GM10266 (cell line): ENCODE measurements at regions not wholly inside any gene's neighbourhood (a gene's known extent, or its start where the extent isn't known, plus 50 kb on each side); places are given as distances from the start of the nearest gene placed in this dataset.

ENCODE experiments used
- DNase-seq: peaks from one replicate; pipeline ENCODE4 v3.0.0; 2012; ENCODE audit errors: extremely low spot score
- TF ChIP-seq, protein P1 (sequence below): IDR thresholded peaks from 2 replicates; pipeline ENCODE4 v1.5.1; 2012; ENCODE audit warnings: mild to moderate bottlenecking, low read depth; ENCODE audit not compliant: control insufficient read depth, insufficient read depth; ENCODE audit errors: missing control alignments

DNA sequence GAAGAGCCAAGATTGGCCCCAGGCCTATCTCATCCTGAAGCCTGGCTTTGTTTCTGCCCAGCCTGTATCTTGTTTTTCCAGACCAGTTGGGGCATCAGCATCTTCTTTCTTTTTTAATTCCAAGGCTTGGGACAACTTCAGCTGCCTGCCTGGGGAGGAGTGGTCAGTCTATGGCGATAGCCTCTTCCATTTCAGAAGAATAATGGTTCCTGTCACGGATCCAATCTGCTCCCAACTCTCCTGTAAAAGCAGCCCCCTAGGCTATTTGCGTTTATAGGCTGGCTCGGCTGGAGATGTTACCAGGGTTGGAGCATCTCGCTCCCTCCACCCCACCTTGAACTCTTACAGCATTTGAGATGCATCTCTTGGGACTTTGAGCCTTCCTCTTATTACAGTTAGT, 145.2 kb upstream of the CADM1 start:
- TF ChIP-seq, protein P1, sequence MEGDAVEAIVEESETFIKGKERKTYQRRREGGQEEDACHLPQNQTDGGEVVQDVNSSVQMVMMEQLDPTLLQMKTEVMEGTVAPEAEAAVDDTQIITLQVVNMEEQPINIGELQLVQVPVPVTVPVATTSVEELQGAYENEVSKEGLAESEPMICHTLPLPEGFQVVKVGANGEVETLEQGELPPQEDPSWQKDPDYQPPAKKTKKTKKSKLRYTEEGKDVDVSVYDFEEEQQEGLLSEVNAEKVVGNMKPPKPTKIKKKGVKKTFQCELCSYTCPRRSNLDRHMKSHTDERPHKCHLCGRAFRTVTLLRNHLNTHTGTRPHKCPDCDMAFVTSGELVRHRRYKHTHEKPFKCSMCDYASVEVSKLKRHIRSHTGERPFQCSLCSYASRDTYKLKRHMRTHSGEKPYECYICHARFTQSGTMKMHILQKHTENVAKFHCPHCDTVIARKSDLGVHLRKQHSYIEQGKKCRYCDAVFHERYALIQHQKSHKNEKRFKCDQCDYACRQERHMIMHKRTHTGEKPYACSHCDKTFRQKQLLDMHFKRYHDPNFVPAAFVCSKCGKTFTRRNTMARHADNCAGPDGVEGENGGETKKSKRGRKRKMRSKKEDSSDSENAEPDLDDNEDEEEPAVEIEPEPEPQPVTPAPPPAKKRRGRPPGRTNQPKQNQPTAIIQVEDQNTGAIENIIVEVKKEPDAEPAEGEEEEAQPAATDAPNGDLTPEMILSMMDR, result no peak
- DNase-seq, result no peak

DNA sequence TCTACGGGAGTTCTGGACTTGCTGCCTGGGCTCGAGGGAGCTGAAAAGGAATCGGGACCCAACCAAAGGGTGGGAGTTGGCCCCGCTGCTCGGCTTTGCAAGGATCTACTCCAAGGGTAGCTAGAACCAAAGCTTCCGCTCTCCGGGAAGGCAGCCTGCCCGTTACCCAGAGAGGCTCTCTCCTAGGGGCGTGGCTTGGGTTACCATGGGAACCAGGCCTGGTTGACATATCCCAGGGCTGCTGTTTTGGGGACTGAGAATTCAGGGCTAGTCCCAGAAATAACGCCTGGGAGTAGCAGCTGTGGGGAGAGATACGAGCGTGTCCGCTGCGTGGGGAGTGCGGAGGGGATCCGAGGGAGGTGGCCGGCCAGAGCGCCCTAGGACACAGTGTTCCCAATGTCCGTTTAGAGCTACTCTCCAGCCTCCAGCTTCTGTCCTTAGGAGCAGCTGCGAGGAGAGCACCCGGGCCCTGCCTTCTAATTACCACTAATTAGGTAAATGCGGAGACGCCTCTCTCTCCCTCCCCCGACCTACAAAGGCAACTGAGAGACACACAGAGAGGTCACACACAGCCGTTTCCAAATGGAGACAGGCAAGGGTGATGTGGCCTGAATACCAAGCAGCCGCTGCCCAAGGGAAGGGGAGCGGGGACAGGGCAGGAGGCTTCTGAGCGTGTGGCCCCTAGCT, 141.6 kb upstream of the CADM1 start:
- TF ChIP-seq, protein P1, result no peak
- DNase-seq, result no peak

DNA sequence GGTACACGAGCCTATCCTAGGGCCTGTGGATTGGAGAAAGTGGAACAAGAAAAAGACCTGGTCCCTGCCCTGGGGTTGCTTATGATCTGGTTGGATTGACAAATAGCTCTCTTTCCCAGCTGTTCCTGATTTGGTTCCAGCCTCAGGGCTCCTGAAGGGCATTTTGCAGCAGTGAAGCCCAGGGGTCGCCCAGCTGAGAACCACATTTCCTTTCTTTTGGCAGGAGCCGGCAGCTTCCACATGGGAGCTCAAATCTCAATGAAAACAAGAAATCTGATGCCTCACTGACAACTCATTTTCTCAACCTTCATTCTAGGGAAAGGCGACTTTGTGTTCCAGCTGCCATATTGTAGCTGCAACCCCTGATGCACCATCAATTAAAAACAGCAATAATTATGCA, 140.6 kb upstream of the CADM1 start:
- no peak for DNase-seq
- TF ChIP-seq, protein P1, result no peak

DNA sequence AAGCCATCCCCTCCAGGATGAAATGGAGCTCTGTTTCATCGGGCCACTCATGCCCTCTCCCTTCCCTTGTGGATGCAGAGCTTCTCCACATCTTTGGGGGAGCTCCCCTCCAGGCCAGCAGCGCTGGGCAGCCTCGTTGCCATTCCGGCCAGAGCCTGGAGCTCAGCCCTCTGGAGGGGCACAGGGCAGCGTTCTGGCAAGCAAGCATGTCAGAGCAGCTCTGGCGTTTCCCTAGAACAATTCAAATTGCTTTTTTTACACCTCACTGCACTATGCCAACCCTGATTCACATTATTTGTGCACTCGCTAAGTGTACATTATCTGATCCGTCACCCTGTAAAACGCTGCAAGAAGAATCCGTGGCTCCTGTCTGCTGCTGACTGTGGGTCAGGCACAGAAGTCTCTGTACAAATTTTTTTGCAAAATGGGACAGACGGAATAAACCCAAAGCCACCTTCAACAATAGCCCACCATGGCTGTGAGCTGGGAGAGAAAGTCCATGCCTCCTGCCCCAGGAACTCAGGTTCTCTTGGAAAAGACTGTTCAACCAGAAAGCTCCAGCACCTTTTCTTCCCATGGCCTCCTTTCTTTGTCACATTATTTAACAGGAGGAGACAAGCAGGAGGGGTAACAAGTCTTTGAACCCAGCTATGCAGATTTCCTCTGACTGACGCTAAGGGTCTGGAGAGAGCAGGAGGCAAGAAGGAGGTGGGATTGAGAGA, 139.5 kb upstream of the CADM1 start:
- no peak for DNase-seq
- TF ChIP-seq, protein P1, result no peak

DNA sequence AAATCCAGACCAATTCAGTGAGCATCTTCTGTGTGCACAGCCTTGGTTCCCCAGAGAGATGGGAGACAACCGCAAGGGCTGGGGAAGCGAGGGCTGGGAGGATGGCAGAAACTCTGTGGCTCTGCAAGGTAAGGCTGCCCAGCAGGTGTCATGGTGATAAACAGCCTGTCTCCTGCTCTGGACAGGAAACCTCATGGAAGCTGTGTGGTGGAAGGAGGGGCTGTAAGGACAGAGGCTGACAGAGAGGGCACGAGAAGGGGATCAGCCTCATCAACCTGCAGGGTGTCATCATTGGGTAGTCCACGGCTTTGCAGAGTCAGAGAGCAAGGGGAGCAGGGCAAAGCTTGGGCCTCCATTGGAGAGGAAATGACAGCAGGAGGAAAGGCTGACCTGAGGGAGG, 138.4 kb upstream of the CADM1 start:
- DNase-seq, result no peak
- TF ChIP-seq, protein P1, result no peak

DNA sequence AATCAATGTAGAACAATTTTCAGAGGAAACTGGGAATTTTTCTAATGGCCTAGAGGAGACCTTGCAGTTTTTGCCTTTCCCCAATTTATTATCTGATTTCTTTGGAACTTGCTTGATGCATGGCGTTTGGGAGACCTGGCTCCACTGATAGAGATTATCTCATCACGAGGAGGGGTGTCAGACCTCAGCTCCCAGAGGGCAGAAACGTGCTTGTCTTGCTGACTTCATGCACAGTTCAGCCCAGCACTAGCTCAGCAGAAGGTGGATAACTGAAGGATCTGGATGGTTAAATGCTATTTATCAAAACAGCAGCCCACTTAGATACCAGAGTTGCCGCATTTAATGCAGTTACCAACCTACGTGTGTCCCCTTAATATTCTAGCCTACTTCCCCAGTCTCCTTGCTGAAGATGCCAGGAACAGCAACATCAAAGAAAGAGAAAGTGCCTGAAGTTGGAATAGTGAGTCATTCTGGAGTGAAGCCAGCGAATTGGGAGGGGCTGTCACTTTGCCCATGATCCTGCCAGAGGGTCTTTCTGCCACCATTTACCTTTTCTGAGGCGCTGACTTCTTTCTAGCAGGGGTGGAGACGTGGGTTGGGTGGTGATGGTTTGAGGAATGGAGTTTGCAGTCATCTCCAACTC, 133.5 kb upstream of the CADM1 start:
- no peak for DNase-seq
- TF ChIP-seq, protein P1, result no peak
